WTC11 (cell line): ENCODE measurements at regions not wholly inside any gene's neighbourhood (a gene's known extent, or its start where the extent isn't known, plus 50 kb on each side); places are given as distances from the start of the nearest gene placed in this dataset.

Experiments used
- ATAC-seq: fragments of 200-7000 bp; cut with Tn5 transposase; 2 replicates; pipeline ENCODE4 v1.10.0; 2021; ENCODE audit warnings: mild to moderate bottlenecking, moderate library complexity
- CTCF ChIA-PET: fragments of 300-600 bp; sonication (Branson Sonifier 250); formaldehyde crosslinking; loops from one replicate; lab custom pipeline; 2021; ENCODE audit warnings: antibody characterized with exemption; lab: Charles Lee
- POLR2A ChIA-PET: fragments of 350-600 bp; sonication (Branson Sonifier 250); formaldehyde crosslinking; loops from one replicate; lab custom pipeline; 2021; ENCODE audit warnings: antibody characterized with exemption; lab: Charles Lee
- DNase-seq: peaks from one replicate; pipeline ENCODE4 v3.0.0; 2021; ENCODE audit warnings: low spot score
- H3K27ac Mint-ChIP-seq: 2 replicates; pipeline ENCODE4 v1.8.0; 2021; ENCODE audit warnings: mixed read lengths
- H3K27me3 Mint-ChIP-seq: 2 replicates; pipeline ENCODE4 v1.8.0; 2021; ENCODE audit warnings: low read depth, mild to moderate bottlenecking, moderate library complexity, mixed read lengths
- H3K36me3 Mint-ChIP-seq: 2 replicates; pipeline ENCODE4 v1.8.0; 2021; ENCODE audit warnings: mixed read lengths
- H3K4me1 Mint-ChIP-seq: 2 replicates; pipeline ENCODE4 v1.8.0; 2022; ENCODE audit warnings: mixed read lengths
- H3K4me3 Mint-ChIP-seq: 2 replicates; pipeline ENCODE4 v1.8.0; 2021; ENCODE audit warnings: mild to moderate bottlenecking, moderate library complexity, mixed read lengths
- H3K9me3 Mint-ChIP-seq: 2 replicates; pipeline ENCODE4 v1.8.0; 2021; ENCODE audit warnings: mixed read lengths
- ARID4B ChIP-seq: sonication (generic); formaldehyde crosslinking; IDR thresholded peaks from 2 replicates; pipeline ENCODE4 v1.8.0; 2023; ENCODE audit warnings: missing genetic modification reagents, mild to moderate bottlenecking, borderline replicate concordance
- ATF2 ChIP-seq: sonication (generic); formaldehyde crosslinking; IDR thresholded peaks from 2 replicates; pipeline ENCODE4 v1.8.1; 2022; ENCODE audit warnings: low read depth, missing genetic modification reagents, borderline replicate concordance
- E2F1 ChIP-seq: sonication (generic); formaldehyde crosslinking; IDR thresholded peaks from 2 replicates; pipeline ENCODE4 v1.8.0; 2022; ENCODE audit warnings: mild to moderate bottlenecking, missing genetic modification reagents
- E2F4 ChIP-seq: sonication (generic); formaldehyde crosslinking; IDR thresholded peaks from 2 replicates; pipeline ENCODE4 v1.8.1; 2022; ENCODE audit warnings: low read depth, mild to moderate bottlenecking, moderate library complexity, missing genetic modification reagents, borderline replicate concordance
- GTF2I ChIP-seq: fragments of 250-450 bp; sonication (Bioruptor Pico); conservative IDR thresholded peaks from 2 replicates; pipeline ENCODE4 v1.4.0; 2021; ENCODE audit warnings: mild to moderate bottlenecking
- JUN ChIP-seq: sonication (generic); formaldehyde crosslinking; IDR thresholded peaks from 2 replicates; pipeline ENCODE4 v1.8.0; 2023; ENCODE audit warnings: mild to moderate bottlenecking, missing genetic modification reagents
- MAX ChIP-seq: sonication (generic); formaldehyde crosslinking; IDR thresholded peaks from 2 replicates; pipeline ENCODE4 v1.8.0; 2022; ENCODE audit warnings: mild to moderate bottlenecking, missing genetic modification reagents
- MLX ChIP-seq: sonication (generic); formaldehyde crosslinking; IDR thresholded peaks from 2 replicates; pipeline ENCODE4 v1.8.1; 2023; ENCODE audit warnings: mild to moderate bottlenecking, missing genetic modification reagents, moderate library complexity
- NFE2L1 ChIP-seq: sonication (generic); formaldehyde crosslinking; IDR thresholded peaks from 2 replicates; pipeline ENCODE4 v1.8.1; 2023; ENCODE audit warnings: missing genetic modification reagents
- NR1H2 ChIP-seq: sonication (generic); formaldehyde crosslinking; IDR thresholded peaks from 2 replicates; pipeline ENCODE4 v1.9.0; 2021; ENCODE audit warnings: mild to moderate bottlenecking, moderate library complexity, missing genetic modification reagents
- NR3C1 ChIP-seq: sonication (generic); formaldehyde crosslinking; conservative IDR thresholded peaks from 2 replicates; pipeline ENCODE4 v1.8.1; 2023; ENCODE audit warnings: low read depth, mild to moderate bottlenecking, missing genetic modification reagents
- SMAD4 ChIP-seq: sonication (generic); formaldehyde crosslinking; IDR thresholded peaks from 2 replicates; pipeline ENCODE4 v1.8.0; 2022; ENCODE audit warnings: mild to moderate bottlenecking, missing genetic modification reagents
- SP1 ChIP-seq: sonication (generic); formaldehyde crosslinking; conservative IDR thresholded peaks from 2 replicates; pipeline ENCODE4 v1.8.1; 2022; ENCODE audit warnings: missing genetic modification reagents
- STAT6 ChIP-seq: sonication (generic); formaldehyde crosslinking; conservative IDR thresholded peaks from 2 replicates; pipeline ENCODE4 v1.8.1; 2023; ENCODE audit warnings: mild to moderate bottlenecking, low read depth, missing genetic modification reagents, moderate library complexity
- USF1 ChIP-seq: sonication (generic); formaldehyde crosslinking; IDR thresholded peaks from 2 replicates; pipeline ENCODE4 v1.8.0; 2022; ENCODE audit warnings: mild to moderate bottlenecking, missing genetic modification reagents
- ZMAT4 ChIP-seq: fragments of 250-450 bp; sonication (Bioruptor Pico); IDR thresholded peaks from 2 replicates; pipeline ENCODE4 v1.9.0; 2021; ENCODE audit warnings: mild to moderate bottlenecking
- ZNF138 ChIP-seq: sonication (generic); formaldehyde crosslinking; conservative IDR thresholded peaks from 2 replicates; pipeline ENCODE4 v1.8.1; 2022; ENCODE audit warnings: mild to moderate bottlenecking, moderate library complexity, missing genetic modification reagents

GRCh38 chrX:7637066-7637465, 205.9 kb upstream of the VCX start:
- Mint-ChIP-seq H3K4me3 (no peak overlapping the region), H3K27ac (no peak overlapping the region), H3K4me1 (0 out of 2 replicates have a peak, but pooled peaks cover 5% of the 10 kb centered on the region), H3K27me3 (no peaks in the 10 kb centered on the region), H3K36me3 (peaks cover 13% of the 10 kb centered on the region), H3K9me3 (peaks cover 11% of the 10 kb centered on the region)
- CTCF ChIA-PET: interaction anchor here (1.1 kb wide), 1 partner anchor 12 kb away, joined by 3 read pairs; no protein-coding TSS in a partner anchor
- TF ChIP-seq NR1H2 (CRISPR knock-in tag) (no peak), NFE2L1 (no peak), ZMAT4 (CRISPR knock-in tag) (no peak), JUN (CRISPR knock-in tag) (no peak), MAX (CRISPR knock-in tag) (no peak), SMAD4 (CRISPR knock-in tag) (no peak), USF1 (CRISPR knock-in tag) (no peak), SP1 (no peak), ZNF138 (no peak), E2F1 (no peak), GTF2I (no peak), MLX (CRISPR knock-in tag) (no peak), ATF2 (CRISPR knock-in tag) (no peak), NR3C1 (CRISPR knock-in tag) (no peak)
- DNase-seq (no peak), ATAC-seq (no peak)
- POLR2A ChIA-PET: no interaction called here

- Mint-ChIP-seq H3K9me3 (peaks cover 11% of the 10 kb centered on the region), H3K4me3 (no peak overlapping the region), H3K27me3 (no peaks in the 10 kb centered on the region), H3K4me1 (0 out of 2 replicates have a peak, but pooled peaks cover 5% of the 10 kb centered on the region), H3K27ac (no peak overlapping the region), H3K36me3 (peaks cover 10% of the 10 kb centered on the region)
- ATAC-seq: no peak
- ChIA-PET CTCF (no interaction called here), POLR2A (no interaction called here)
- DNase-seq: no peak
- TF ChIP-seq STAT6: no peak
- no peak for TF ChIP-seq E2F4 (CRISPR knock-in tag)
- no peak for TF ChIP-seq ARID4B (CRISPR knock-in tag)
- TF ChIP-seq USF1 (CRISPR knock-in tag): no peak
Observed at GRCh38 chrX:7635604-7636003, 207.4 kb upstream of the VCX start.
